HG03432 (cell line): ENCODE measurements at regions not wholly inside any gene's neighbourhood (a gene's known extent, or its start where the extent isn't known, plus 50 kb on each side); places are given as distances from the start of the nearest gene placed in this dataset.

Source experiments
- ATAC-seq: cut with Tn5 transposase; IDR thresholded peaks from one replicate; pipeline ENCODE4 v1.9.1; 2021; ENCODE audit warnings: mild to moderate bottlenecking, moderate library complexity; ENCODE audit not compliant: unreplicated experiment

GRCh38 chr2:42925742-42926433 lies 133.5 kb upstream of the HAAO start:
- no peak for ATAC-seq

GRCh38 chr2:42924418-42924886 lies 132.1 kb upstream of the HAAO start:
- ATAC-seq, result no peak

GRCh38 chr2:42923580-42924417 lies 131.4 kb upstream of the HAAO start:
- no peak for ATAC-seq

- ATAC-seq, result no peak
Measured at GRCh38 chr2:42922790-42923579, 130.6 kb upstream of the HAAO start.

- no peak for ATAC-seq
Measured at GRCh38 chr2:42922293-42922692, 129.9 kb upstream of the HAAO start.

- ATAC-seq, result no peak
Measured at GRCh38 chr2:42921721-42922120, 129.3 kb upstream of the HAAO start.

- ATAC-seq, result no peak
Measured at GRCh38 chr2:42921147-42921520, 128.8 kb upstream of the HAAO start.

- ATAC-seq, result no peak
Measured at GRCh38 chr2:42920446-42921146, 128.2 kb upstream of the HAAO start.

- ATAC-seq, result no peak
Measured at GRCh38 chr2:42918671-42919318, 126.4 kb upstream of the HAAO start.

- no peak for ATAC-seq
Measured at GRCh38 chr2:42918041-42918440, 125.7 kb upstream of the HAAO start.

- ATAC-seq, result peak; percentile 51
Measured at GRCh38 chr2:42917425-42917927, 125.1 kb upstream of the HAAO start.

- no peak for ATAC-seq
Measured at GRCh38 chr2:42916324-42916723, 123.9 kb upstream of the HAAO start.

- no peak for ATAC-seq
Measured at GRCh38 chr2:42914860-42915259, 122.5 kb upstream of the HAAO start.

- no peak for ATAC-seq
Measured at GRCh38 chr2:42914314-42914713, 121.9 kb upstream of the HAAO start.

GRCh38 chr2:42913280-42913878 lies 121.0 kb upstream of the HAAO start:
- no peak for ATAC-seq

- ATAC-seq, result no peak
Measured at GRCh38 chr2:42910645-42911405, 118.4 kb upstream of the HAAO start.

GRCh38 chr2:42909966-42910365 lies 117.6 kb upstream of the HAAO start:
- ATAC-seq, result no peak

- ATAC-seq, result no peak
Measured at GRCh38 chr2:42908518-42909200, 116.3 kb upstream of the HAAO start.
